ENCODE measurements at regions not wholly inside any gene's neighbourhood (a gene's known extent, or its start where the extent isn't known, plus 50 kb on each side); places are given as distances from the start of the nearest gene placed in this dataset.
"Not testable (repeated sequence)": the region's sequence is repeated elsewhere in the genome, so short reads cannot be mapped to it uniquely, and the experiment has no call there.

DNA sequence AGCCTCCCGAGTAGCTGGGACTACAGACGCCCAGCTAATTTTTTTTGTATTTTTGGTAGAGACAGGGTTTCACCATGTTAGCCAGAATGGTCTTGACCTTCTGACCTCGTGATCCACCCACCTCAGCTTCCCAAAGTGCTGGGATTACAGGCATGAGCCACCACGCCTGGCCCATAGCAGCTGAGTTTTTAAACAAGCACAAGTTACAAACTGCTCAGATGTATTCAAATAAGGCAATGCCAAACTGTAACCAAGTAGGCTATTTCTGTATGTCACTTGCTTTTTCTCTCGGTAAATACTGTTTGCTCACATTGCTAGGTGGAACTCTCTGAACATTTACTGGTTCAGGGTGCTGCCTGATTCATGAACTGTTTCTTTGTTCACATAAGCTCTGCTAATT is 799.3 kb upstream of the NUDT12 start:
- H3K4me3 ChIP-seq (ENCODE audit: low read depth, low read length): no peak overlapping the region

- no peak overlapping the region for H3K4me3 ChIP-seq (ENCODE audit: low read depth, low read length)
These were observed 792.8 kb upstream of the NUDT12 start for GRCh38 chr5:104355350-104355749.

DNA sequence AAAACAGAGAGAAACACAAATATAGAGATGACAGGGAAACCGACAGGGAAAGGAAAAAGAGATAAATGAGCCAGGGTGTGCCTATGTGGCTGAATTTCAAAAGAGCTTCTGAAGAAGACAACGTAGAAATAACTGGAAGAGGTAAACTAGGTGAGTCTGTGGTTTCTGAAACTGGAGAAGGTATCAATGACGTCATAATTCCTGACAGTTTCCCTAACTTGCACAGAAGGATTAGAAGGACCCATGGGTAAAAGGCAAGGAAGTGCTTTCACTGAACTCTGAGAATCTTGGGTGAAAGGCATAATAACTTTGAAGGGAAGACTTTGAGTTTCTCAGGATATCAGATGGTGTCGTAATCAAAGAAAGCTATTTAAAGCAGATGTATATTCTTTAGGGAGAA is 790.8 kb upstream of the NUDT12 start:
- H3K4me3 ChIP-seq (ENCODE audit: low read depth, low read length): no peak overlapping the region

DNA sequence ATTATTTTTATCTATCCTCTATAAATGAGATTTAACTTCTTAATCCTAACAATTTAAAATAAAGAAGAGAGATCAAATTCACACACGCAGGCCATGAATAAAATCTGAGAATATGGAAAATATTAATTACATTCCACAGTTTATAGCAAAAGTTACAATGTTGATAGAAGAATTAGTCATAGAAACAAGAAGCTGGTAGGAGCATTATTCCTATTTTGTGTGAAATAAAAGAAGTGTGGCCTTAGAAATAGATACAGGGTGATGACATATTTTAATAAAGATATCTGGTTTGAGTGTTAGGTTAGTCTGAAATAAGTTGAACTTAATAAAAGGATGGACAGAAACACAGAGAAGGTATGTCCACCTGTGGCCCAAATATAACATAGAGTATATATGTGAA is 790.4 kb upstream of the NUDT12 start:
- H3K4me3 ChIP-seq (ENCODE audit: low read depth, low read length): no peak overlapping the region

- H3K4me3 ChIP-seq (ENCODE audit: low read depth, low read length): no peak overlapping the region
These were observed 784.6 kb upstream of the NUDT12 start for GRCh38 chr5:104347119-104347708.

- no peak overlapping the region for H3K4me3 ChIP-seq (ENCODE audit: low read depth, low read length)
These were observed 782.8 kb upstream of the NUDT12 start for GRCh38 chr5:104345222-104346016.

DNA sequence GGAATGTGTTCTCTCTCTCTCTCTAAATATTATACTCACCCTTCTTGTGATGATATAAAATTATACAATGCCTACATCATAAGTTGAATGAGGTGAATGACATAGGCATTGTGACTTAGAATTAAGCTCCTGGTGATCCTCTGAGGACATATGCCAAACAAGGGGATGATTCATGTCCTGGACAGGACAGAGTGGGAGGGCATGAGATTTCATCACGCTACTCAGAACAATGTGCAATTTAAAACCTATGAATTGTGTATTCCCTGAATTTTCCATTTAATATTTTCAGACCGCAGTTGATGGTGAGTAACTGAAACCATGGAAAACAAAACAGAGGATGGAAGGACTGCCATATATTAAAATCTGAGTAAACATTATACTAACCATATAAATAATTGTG is 782.2 kb upstream of the NUDT12 start:
- H3K4me3 ChIP-seq (ENCODE audit: low read depth, low read length): no peak overlapping the region

DNA sequence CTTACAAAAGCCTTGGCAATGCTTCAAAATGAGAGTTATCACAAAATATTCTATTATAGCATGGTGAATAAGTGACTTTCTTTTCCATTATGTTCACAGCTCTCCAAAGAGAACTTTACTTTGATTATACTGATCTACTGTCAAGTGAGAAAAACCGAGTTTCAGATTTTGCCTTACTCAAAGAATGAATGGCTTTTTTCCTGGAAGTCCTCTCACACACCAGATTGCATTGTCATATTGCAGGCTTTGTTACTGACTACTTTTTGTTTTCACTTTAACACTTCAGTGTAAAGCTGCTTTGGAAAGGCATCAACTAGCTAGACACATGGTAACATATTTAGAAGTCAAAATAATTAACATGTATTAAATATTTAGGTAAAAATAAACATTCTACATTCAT is 765.2 kb upstream of the NUDT12 start:
- H3K4me3 ChIP-seq (ENCODE audit: low read depth, low read length): no peak overlapping the region

DNA sequence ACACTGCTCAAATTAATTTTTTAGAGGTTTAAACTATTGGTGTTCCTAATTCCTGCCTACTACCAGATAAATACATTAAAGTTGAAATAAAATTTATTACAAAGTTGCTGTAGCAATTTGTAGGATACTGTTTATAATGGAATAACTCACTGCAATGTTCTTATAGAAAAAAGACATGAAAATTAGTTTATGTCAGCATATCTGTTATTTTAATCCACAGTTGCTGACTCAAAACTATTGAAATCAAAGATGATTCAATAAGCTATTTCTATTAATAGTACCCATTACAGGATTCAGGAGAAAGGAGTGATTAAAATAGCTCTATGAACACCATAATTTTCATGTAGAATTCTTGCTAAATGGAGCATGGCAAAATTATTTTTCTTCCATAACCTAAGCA is 764.4 kb upstream of the NUDT12 start:
- no peak overlapping the region for H3K4me3 ChIP-seq (ENCODE audit: low read depth, low read length)

- no peak overlapping the region for H3K4me3 ChIP-seq (ENCODE audit: low read depth, low read length)
These were observed 762.8 kb upstream of the NUDT12 start for GRCh38 chr5:104325356-104325755.

DNA sequence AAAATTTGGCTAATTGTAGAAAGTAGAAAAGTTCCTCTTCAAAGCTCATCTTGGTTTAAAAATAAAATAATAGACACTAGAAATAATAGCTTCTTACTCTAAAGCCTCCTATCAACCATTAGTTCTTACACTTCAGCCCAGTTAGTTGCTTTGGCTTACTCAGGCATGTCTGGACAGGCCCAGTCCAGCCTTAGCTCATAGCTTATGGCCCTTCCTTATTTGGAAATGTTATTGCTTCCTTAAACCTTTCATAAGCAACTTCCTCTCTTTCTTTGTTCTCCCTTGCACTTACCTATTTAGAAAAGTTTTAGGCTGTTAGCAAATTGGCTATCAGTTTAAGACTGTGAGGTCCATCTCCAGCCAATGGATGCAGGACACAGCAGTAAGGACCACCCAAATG is 754.1 kb upstream of the NUDT12 start:
- not testable (repeated sequence) for H3K4me3 ChIP-seq (ENCODE audit: low read depth, low read length)

DNA sequence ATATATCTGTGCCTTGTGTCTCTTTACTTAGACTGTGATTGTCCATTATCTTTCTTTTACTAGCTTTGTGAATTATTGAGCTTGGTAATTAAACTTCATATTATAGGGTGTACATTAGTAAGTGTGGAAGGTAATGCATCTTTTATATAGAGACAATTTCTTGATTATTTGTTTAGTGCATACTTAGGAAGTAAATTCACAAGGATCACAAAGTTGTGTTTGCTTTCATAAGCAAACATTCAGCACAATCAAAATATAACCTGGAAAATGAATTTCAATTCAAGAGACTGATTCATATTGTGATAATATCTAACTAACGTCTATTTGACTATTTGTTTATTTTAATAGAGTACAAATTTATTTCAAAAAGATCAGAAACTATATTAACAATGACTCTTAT is 749.9 kb upstream of the NUDT12 start:
- H3K4me3 ChIP-seq (ENCODE audit: low read depth, low read length): no peak overlapping the region

GRCh38 chr5:104305602-104306001 is 743.0 kb upstream of the NUDT12 start:
- H3K4me3 ChIP-seq (ENCODE audit: low read depth, low read length): no peak overlapping the region

- H3K4me3 ChIP-seq (ENCODE audit: low read depth, low read length): no peak overlapping the region
These were observed 737.6 kb upstream of the NUDT12 start for GRCh38 chr5:104299998-104300706.

GRCh38 chr5:104298518-104298917 is 735.9 kb upstream of the NUDT12 start:
- H3K4me3 ChIP-seq (ENCODE audit: low read depth, low read length): no peak overlapping the region

GRCh38 chr5:104297076-104297475 is 734.5 kb upstream of the NUDT12 start:
- H3K4me3 ChIP-seq (ENCODE audit: low read depth, low read length): no peak overlapping the region

DNA sequence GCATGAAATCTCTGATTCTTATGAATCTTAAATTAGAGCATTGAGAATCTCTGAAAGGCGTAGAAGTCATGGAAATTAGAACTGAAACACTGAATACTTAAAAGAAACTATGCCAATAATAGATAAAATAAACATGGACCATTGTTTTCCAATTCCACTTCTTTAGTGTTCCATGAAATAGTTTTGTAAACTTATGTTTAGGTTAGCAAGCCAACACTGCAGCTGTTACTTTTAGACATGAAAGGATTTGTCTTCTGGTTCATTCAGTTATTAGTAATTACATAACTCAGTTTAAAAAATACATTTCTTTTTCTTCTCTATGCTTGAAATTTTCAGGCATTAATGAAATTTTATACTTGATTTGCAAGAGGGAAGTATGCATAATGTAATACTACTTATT is 733.4 kb upstream of the NUDT12 start:
- H3K4me3 ChIP-seq (ENCODE audit: low read depth, low read length): no peak overlapping the region

DNA sequence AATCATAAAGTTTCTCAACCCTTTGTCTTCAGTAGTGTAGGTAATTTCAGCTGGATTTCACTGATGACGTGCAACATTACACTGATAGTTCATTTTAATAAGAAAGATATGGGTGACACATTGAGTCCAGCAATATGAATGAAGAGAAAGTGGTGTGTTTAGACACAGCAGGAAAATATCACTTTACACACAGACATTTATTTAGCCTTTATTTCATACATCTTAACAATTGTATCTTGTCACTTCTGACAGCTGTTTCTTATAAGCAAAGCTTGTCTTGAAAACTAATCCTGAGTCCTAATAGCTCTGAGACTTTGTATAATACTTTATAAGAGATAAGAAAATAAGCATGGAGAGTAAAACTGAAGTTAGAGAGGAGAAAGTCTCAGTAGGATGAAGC is 720.5 kb upstream of the NUDT12 start:
- H3K4me3 ChIP-seq (ENCODE audit: low read depth, low read length): no peak overlapping the region

DNA sequence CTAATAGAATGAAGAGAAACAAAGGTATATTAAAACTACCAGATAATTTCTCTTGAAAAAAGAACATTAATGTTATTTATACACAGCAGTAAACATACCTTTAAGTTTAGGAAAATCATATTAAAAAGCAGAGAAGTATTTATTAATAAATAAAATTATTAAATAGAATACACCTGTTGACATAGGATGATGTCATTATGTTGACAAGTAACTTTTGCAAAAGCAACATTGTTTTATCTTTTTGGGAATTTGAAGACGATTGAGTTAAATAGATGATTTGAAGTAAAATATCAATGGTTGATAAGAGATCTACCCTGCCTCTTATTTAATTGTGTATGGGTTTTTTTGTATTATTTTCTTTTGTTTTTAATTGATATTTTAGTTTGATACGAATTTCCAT is 711.1 kb upstream of the NUDT12 start:
- no peak overlapping the region for H3K4me3 ChIP-seq (ENCODE audit: low read depth, low read length)

GRCh38 chr5:104267320-104268015 is 704.9 kb upstream of the NUDT12 start:
- H3K4me3 ChIP-seq (ENCODE audit: low read depth, low read length): no peak overlapping the region

DNA sequence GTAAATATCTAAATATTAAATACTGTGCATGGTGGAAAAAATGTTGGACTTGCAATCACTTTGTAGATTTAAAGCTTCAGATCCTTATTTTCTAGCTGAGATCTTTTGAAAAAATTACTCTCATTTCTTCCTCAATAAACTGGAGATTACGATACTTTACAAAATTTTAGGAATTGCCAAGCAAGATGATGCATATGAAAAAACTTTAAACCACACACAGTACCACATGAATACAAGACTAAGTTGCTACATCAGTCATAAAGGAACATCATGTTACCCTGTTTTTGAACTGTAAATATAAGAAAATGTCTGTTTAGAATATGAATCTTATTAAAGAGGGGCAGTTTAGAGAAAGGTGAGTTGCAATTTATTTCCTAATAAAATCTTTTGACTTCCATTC is 703.6 kb upstream of the NUDT12 start:
- no peak overlapping the region for H3K4me3 ChIP-seq (ENCODE audit: low read depth, low read length)
